Suprapubic skin (tissue), 4 donors: ENCODE measurements at regions not wholly inside any gene's neighbourhood (a gene's known extent, or its start where the extent isn't known, plus 50 kb on each side); places are given as distances from the start of the nearest gene placed in this dataset.

ENCODE experiments used
- DNase-seq, 2 donors: peaks; one replicate each; pipeline ENCODE4 v3.0.0-alpha.2; 2019; ENCODE audit warnings: low spot score in 2 of 2
- H3K27ac ChIP-seq: fragments of 200-600 bp; sonication (generic); one replicate; pipeline ENCODE4 v1.5.1; 2019
- H3K27me3 ChIP-seq: fragments of 200-600 bp; sonication (generic); one replicate; pipeline ENCODE4 v1.5.1; 2019
- H3K36me3 ChIP-seq: fragments of 200-600 bp; sonication (generic); one replicate; pipeline ENCODE4 v1.5.1; 2019
- H3K4me1 ChIP-seq: fragments of 200-600 bp; sonication (generic); one replicate; pipeline ENCODE4 v1.5.1; 2019
- H3K4me3 ChIP-seq: fragments of 200-600 bp; sonication (generic); one replicate; pipeline ENCODE4 v1.5.1; 2019; ENCODE audit warnings: mild to moderate bottlenecking
- H3K9me3 ChIP-seq: fragments of 200-600 bp; sonication (generic); one replicate; pipeline ENCODE4 v1.5.1; 2019
- CTCF ChIP-seq, 2 donors: fragments of 200-600 bp in 1 of 2; fragments of 450-650 bp in 1 of 2; sonication (generic) in 1 of 2; IDR thresholded peaks; one replicate each; pipeline ENCODE4 v1.5.1; 2016 to 2019; ENCODE audit warnings: antibody characterized with exemption in 2 of 2, mild to moderate bottlenecking in 1 of 2, moderate library complexity in 1 of 2
- EP300 ChIP-seq: sonication (generic); formaldehyde crosslinking; IDR thresholded peaks from one replicate; pipeline ENCODE4 v1.6.1; 2017; ENCODE audit warnings: antibody characterized with exemption
- POLR2A ChIP-seq, 2 donors: fragments of 450-650 bp; IDR thresholded peaks; one replicate each; pipeline ENCODE4 v1.6.1; 2017; ENCODE audit warnings: antibody characterized with exemption in 2 of 2, mild to moderate bottlenecking in 2 of 2, moderate library complexity in 2 of 2
- POLR2AphosphoS5 ChIP-seq, 3 donors: sonication (generic); formaldehyde crosslinking; IDR thresholded peaks; one replicate each; pipeline ENCODE4 v1.6.1; 2017; ENCODE audit warnings: antibody characterized with exemption in 3 of 3
- WGBS: methylation state at CpG from one replicate; pipeline ENCODE4 v1.1.5; 2018; 5-methylcytosine and 5-hydroxymethylcytosine counted together

GRCh38 chr5:120043431-120043830, 414.1 kb downstream of the FAM170A start:
- Histone ChIP-seq H3K4me1 (no peaks in the 10 kb centered on the region), H3K36me3 (no peaks in the 10 kb centered on the region)
- TF ChIP-seq POLR2AphosphoS5 (IDR thresholded peaks at IDR 0.05): no peak
- TF ChIP-seq EP300: no peak
- no peak for TF ChIP-seq POLR2A (IDR thresholded peaks at IDR 0.05)
- no peak for TF ChIP-seq CTCF (IDR thresholded peaks at IDR 0.05)

GRCh38 chr5:120052916-120053828, 410.9 kb upstream of the PRR16 start:
- TF ChIP-seq POLR2AphosphoS5 (IDR thresholded peaks at IDR 0.05): no peak
- no peak for TF ChIP-seq POLR2A (IDR thresholded peaks at IDR 0.05)
- TF ChIP-seq EP300: no peak
- TF ChIP-seq CTCF (IDR thresholded peaks at IDR 0.05): no peak
- peak overlapping the region; percentile 72 for H3K27ac ChIP-seq
- peaks cover 6% of the 10 kb centered on the region for H3K4me1 ChIP-seq
- no peak for DNase-seq
- H3K36me3 ChIP-seq: no peaks in the 10 kb centered on the region
- 64% methylated on average over 4 of the region's 4 CpGs for WGBS
- no peaks in the 10 kb centered on the region for H3K9me3 ChIP-seq
- H3K4me3 ChIP-seq: no peak overlapping the region
- no peaks in the 10 kb centered on the region for H3K27me3 ChIP-seq

More at GRCh38 chr5:120043431-120043830, 414.1 kb downstream of the FAM170A start:
- H3K4me3 ChIP-seq: no peak overlapping the region
- no peak overlapping the region for H3K27ac ChIP-seq
- no peak for DNase-seq
- no peaks in the 10 kb centered on the region for H3K27me3 ChIP-seq
- no peaks in the 10 kb centered on the region for H3K9me3 ChIP-seq

GRCh38 chr5:120053841-120054240, 410.3 kb upstream of the PRR16 start:
- Histone ChIP-seq H3K9me3 (no peaks in the 10 kb centered on the region), H3K27me3 (no peaks in the 10 kb centered on the region), H3K36me3 (no peaks in the 10 kb centered on the region), H3K27ac (peak overlapping the region; percentile 8), H3K4me1 (peaks cover 6% of the 10 kb centered on the region), H3K4me3 (no peak overlapping the region)
- no peak for DNase-seq
- no peak for TF ChIP-seq POLR2AphosphoS5 (IDR thresholded peaks at IDR 0.05)
- no peak for TF ChIP-seq CTCF (IDR thresholded peaks at IDR 0.05)
- TF ChIP-seq POLR2A (IDR thresholded peaks at IDR 0.05): no peak
- no peak for TF ChIP-seq EP300
- 42% methylated on average over 4 of the region's 4 CpGs for WGBS

- DNase-seq: no peak
- TF ChIP-seq POLR2AphosphoS5 (IDR thresholded peaks at IDR 0.05): no peak
- TF ChIP-seq POLR2A (IDR thresholded peaks at IDR 0.05): no peak
- 89% methylated on average over 2 of the region's 2 CpGs for WGBS
- Histone ChIP-seq H3K27ac (no peak overlapping the region), H3K4me3 (no peak overlapping the region), H3K9me3 (no peaks in the 10 kb centered on the region), H3K27me3 (no peaks in the 10 kb centered on the region), H3K4me1 (peaks cover 6% of the 10 kb centered on the region), H3K36me3 (no peaks in the 10 kb centered on the region)
These were observed 408.2 kb upstream of the PRR16 start for GRCh38 chr5:120055858-120056257.

GRCh38 chr5:120062515-120062917, 401.6 kb upstream of the PRR16 start:
- Histone ChIP-seq H3K9me3 (no peaks in the 10 kb centered on the region), H3K27me3 (no peaks in the 10 kb centered on the region), H3K4me3 (no peak overlapping the region), H3K36me3 (no peaks in the 10 kb centered on the region), H3K27ac (no peak overlapping the region), H3K4me1 (no peaks in the 10 kb centered on the region)
- WGBS: 43% methylated on average over 4 of the region's 4 CpGs
- no peak for TF ChIP-seq CTCF (IDR thresholded peaks at IDR 0.05)
- TF ChIP-seq POLR2A (IDR thresholded peaks at IDR 0.05): no peak
- TF ChIP-seq POLR2AphosphoS5 (IDR thresholded peaks at IDR 0.05): no peak
- TF ChIP-seq EP300: no peak
- no peak for DNase-seq
